ENCODE measurements at regions not wholly inside any gene's neighbourhood (a gene's known extent, or its start where the extent isn't known, plus 50 kb on each side); places are given as distances from the start of the nearest gene placed in this dataset.
A peak's percentile ranks its signal among the peaks of the same experiment; 100 is the strongest.
"Not testable (repeated sequence)": the region's sequence is repeated elsewhere in the genome, so short reads cannot be mapped to it uniquely, and the experiment has no call there.

GRCh38 chr3:75432885-75433284 is 231.2 kb upstream of the FRG2C start:
- TF ChIP-seq ISL1 (CRISPR knock-in tag; IDR thresholded peaks at IDR 0.05): peak; percentile 52; the same call in 1 of the 2 replicates
- not testable (repeated sequence) for ATAC-seq

- ATAC-seq: not testable (repeated sequence)
These were observed 230.8 kb upstream of the FRG2C start for GRCh38 chr3:75433295-75433694.

- ATAC-seq: not testable (repeated sequence)
- peak; percentile 47; the same call in 1 of the 2 replicates for TF ChIP-seq CREB5 (CRISPR knock-in tag; IDR thresholded peaks at IDR 0.05; ENCODE audit: low read depth)
These were observed 229.7 kb upstream of the FRG2C start for GRCh38 chr3:75434276-75434912.

GRCh38 chr3:75434913-75435793 is 229.0 kb upstream of the FRG2C start:
- peak; percentile 97 for TF ChIP-seq ZFP3 (CRISPR knock-in tag; IDR thresholded peaks at IDR 0.05)
- peak; percentile 100 for ATAC-seq

GRCh38 chr3:75435794-75436400 is 228.2 kb upstream of the FRG2C start:
- ATAC-seq: not testable (repeated sequence)

- ATAC-seq: not testable (repeated sequence)
These were observed 223.1 kb upstream of the FRG2C start for GRCh38 chr3:75440986-75441385.

GRCh38 chr3:75444634-75445033 is 219.5 kb upstream of the FRG2C start:
- not testable (repeated sequence) for ATAC-seq

- not testable (repeated sequence) for ATAC-seq
These were observed 218.9 kb upstream of the FRG2C start for GRCh38 chr3:75445234-75445633.

GRCh38 chr3:75446948-75447347 is 217.2 kb upstream of the FRG2C start:
- ATAC-seq: not testable (repeated sequence)

- ATAC-seq: not testable (repeated sequence)
These were observed 210.8 kb upstream of the FRG2C start for GRCh38 chr3:75453328-75453727.

GRCh38 chr3:75453839-75454238 is 210.3 kb upstream of the FRG2C start:
- not testable (repeated sequence) for ATAC-seq

GRCh38 chr3:75474530-75474929 is 189.6 kb upstream of the FRG2C start:
- not testable (repeated sequence) for ATAC-seq

- not testable (repeated sequence) for ATAC-seq
These were observed 167.5 kb upstream of the FRG2C start for GRCh38 chr3:75496600-75496999.

- not testable (repeated sequence) for ATAC-seq
These were observed 163.8 kb upstream of the FRG2C start for GRCh38 chr3:75500357-75500756.

- ATAC-seq: not testable (repeated sequence)
These were observed 162.0 kb upstream of the FRG2C start for GRCh38 chr3:75502171-75502570.

GRCh38 chr3:75502769-75503756 is 161.1 kb upstream of the FRG2C start:
- ATAC-seq: not testable (repeated sequence)

Data from SK-N-SH treated with all-trans-retinoic acid at 6 μM for 48 hours (cell line).